A549 (cell line): ENCODE measurements at regions not wholly inside any gene's neighbourhood (a gene's known extent, or its start where the extent isn't known, plus 50 kb on each side); places are given as distances from the start of the nearest gene placed in this dataset.

Source experiments
- ATAC-seq, 2 experiments: fragments of 200-7000 bp in 1 of 2; fragments of >200 bp in 1 of 2; cut with Nextera tagmentation in 1 of 2; cut with Tn5 transposase in 1 of 2; 3 replicates each; pipeline versions ENCODE4 v1.8.0 to v1.9.1; 2018 to 2020; ENCODE audit warnings: mild to moderate bottlenecking in 1 of 2, moderate library complexity in 1 of 2
- CTCF ChIA-PET: fragments of 300-600 bp; sonication (Branson Sonifier 250); formaldehyde crosslinking; extraction: SDS; loops from one replicate; lab custom pipeline; 2021; ENCODE audit warnings: antibody characterized with exemption, inconsistent platforms; lab: Yijun Ruan, JAX
- POLR2A ChIA-PET: fragments of 350-600 bp; formaldehyde crosslinking; extraction: SDS; loops from one replicate; lab custom pipeline; 2021; ENCODE audit warnings: antibody characterized with exemption, inconsistent platforms; lab: Yijun Ruan, JAX
- DNase-seq, 2 experiments: peaks; one replicate each; pipeline versions ENCODE4 v3.0.0 to v3.0.0-alpha.2; 2011 to 2016; ENCODE audit warnings: low read depth in 1 of 2, low spot score in 1 of 2
- FAIRE-seq: peaks from 2 replicates; lab custom pipeline; 2011; peaks lifted over from hg19 to GRCh38; lab: Jason Lieb, UNC
- H3K27ac ChIP-seq, 2 experiments: fragments of >200 bp; sonication (Bioruptor Twin); formaldehyde crosslinking; 3 replicates each; pipeline ENCODE4 v1.5.1; 2016 to 2017
- H3K4me1 ChIP-seq: fragments of >200 bp; sonication (Bioruptor Twin); formaldehyde crosslinking; 3 replicates; pipeline ENCODE4 v1.6.1; 2016
- H3K4me2 ChIP-seq: fragments of >200 bp; sonication (Bioruptor Twin); formaldehyde crosslinking; 3 replicates; pipeline ENCODE4 v1.6.1; 2016
- H3K4me3 ChIP-seq: fragments of >200 bp; sonication (Bioruptor Twin); formaldehyde crosslinking; 3 replicates; pipeline ENCODE4 v1.5.1; 2016
- H3K9me3 ChIP-seq: fragments of >200 bp; sonication (Bioruptor Twin); formaldehyde crosslinking; 3 replicates; pipeline ENCODE4 v1.6.1; 2016
- BHLHE40 ChIP-seq: IDR thresholded peaks from 2 replicates; pipeline ENCODE4 v1.6.1; 2012; ENCODE audit warnings: low read depth, low read length, inconsistent platforms
- CBX2 ChIP-seq: fragments of 200-600 bp; sonication (generic); IDR thresholded peaks from 2 replicates; pipeline ENCODE4 v1.6.1; 2016; ENCODE audit warnings: low read depth, mild to moderate bottlenecking, borderline replicate concordance
- CBX8 ChIP-seq: fragments of 200-600 bp; sonication (generic); IDR thresholded peaks from 2 replicates; pipeline ENCODE4 v1.6.1; 2016
- CEBPB ChIP-seq, 2 experiments: fragments of >200 bp in 1 of 2; sonication (Bioruptor Twin) in 1 of 2; formaldehyde crosslinking in 1 of 2; IDR thresholded peaks; 2 replicates each; pipeline ENCODE4 v1.6.1; 2012 to 2016
- CHD2 ChIP-seq: fragments of 150-350 bp; IDR thresholded peaks from 2 replicates; pipeline ENCODE4 v1.6.1; 2014; ENCODE audit warnings: low read length; ENCODE audit not compliant: partially characterized antibody
- CHD4 ChIP-seq: fragments of 200-600 bp; sonication (generic); IDR thresholded peaks from 2 replicates; pipeline ENCODE4 v1.6.1; 2016; ENCODE audit warnings: antibody characterized with exemption, mild to moderate bottlenecking, borderline replicate concordance
- E2F6 ChIP-seq: IDR thresholded peaks from 2 replicates; pipeline ENCODE4 v1.6.1; 2012; ENCODE audit warnings: low read depth, borderline replicate concordance
- EP300 ChIP-seq, 2 experiments: fragments of >200 bp; sonication (Bioruptor Twin); formaldehyde crosslinking; IDR thresholded peaks; 2 replicates in 1 of 2; 3 replicates in 1 of 2; pipeline ENCODE4 v1.6.1; 2016 to 2017
- ESRRA ChIP-seq: fragments of 150-350 bp; IDR thresholded peaks from 2 replicates; pipeline ENCODE4 v1.6.1; 2014; ENCODE audit warnings: mild to moderate bottlenecking, low read length, borderline replicate concordance
- FOXS1 ChIP-seq: fragments of 250-450 bp; sonication (Bioruptor Pico); IDR thresholded peaks from 2 replicates; pipeline ENCODE4 v1.5.0; 2020; ENCODE audit warnings: mild to moderate bottlenecking, moderate library complexity
- GATA3 ChIP-seq: IDR thresholded peaks from 2 replicates; pipeline ENCODE4 v1.6.1; 2012; ENCODE audit warnings: borderline replicate concordance
- HOXB13 ChIP-seq: fragments of 250-450 bp; sonication (Bioruptor Pico); IDR thresholded peaks from 2 replicates; pipeline ENCODE4 v1.5.0; 2020; ENCODE audit warnings: low read depth, mild to moderate bottlenecking, moderate library complexity
- KDM5A ChIP-seq: fragments of 200-600 bp; sonication (generic); IDR thresholded peaks from 2 replicates; pipeline ENCODE4 v1.6.1; 2016; ENCODE audit warnings: antibody characterized with exemption, mild to moderate bottlenecking
- MAFK ChIP-seq: fragments of 450-650 bp; IDR thresholded peaks from 2 replicates; pipeline ENCODE4 v1.6.1; 2014; ENCODE audit not compliant: partially characterized antibody
- MAZ ChIP-seq: fragments of 150-350 bp; IDR thresholded peaks from 2 replicates; pipeline ENCODE4 v1.6.1; 2014; ENCODE audit warnings: antibody characterized with exemption, low read depth, low read length, borderline replicate concordance
- NPAS2 ChIP-seq: fragments of 250-450 bp; sonication (Bioruptor Pico); IDR thresholded peaks from 2 replicates; pipeline ENCODE4 v1.8.0; 2022; ENCODE audit warnings: mild to moderate bottlenecking, moderate library complexity, borderline replicate concordance
- NR3C1 ChIP-seq: fragments of >200 bp; sonication (Bioruptor Twin); formaldehyde crosslinking; IDR thresholded peaks from 3 replicates; pipeline ENCODE4 v1.6.1; 2017
- PHF8 ChIP-seq: fragments of 200-600 bp; sonication (generic); IDR thresholded peaks from 2 replicates; pipeline ENCODE4 v1.6.1; 2016; ENCODE audit warnings: low read depth, mild to moderate bottlenecking, antibody characterized with exemption, moderate library complexity, borderline replicate concordance
- RAD21 ChIP-seq, 2 experiments: fragments of >200 bp in 1 of 2; sonication (Bioruptor Twin) in 1 of 2; formaldehyde crosslinking in 1 of 2; IDR thresholded peaks in 1 of 2; conservative IDR thresholded peaks in 1 of 2; 2 replicates in 1 of 2; 3 replicates in 1 of 2; pipeline ENCODE4 v1.6.1; 2012 to 2018; ENCODE audit warnings: inconsistent platforms in 1 of 2
- RARB ChIP-seq: fragments of 250-450 bp; sonication (Bioruptor Pico); IDR thresholded peaks from 2 replicates; pipeline ENCODE4 v1.8.0; 2021; ENCODE audit warnings: mild to moderate bottlenecking, moderate library complexity
- RCOR1 ChIP-seq: fragments of 150-350 bp; IDR thresholded peaks from 2 replicates; pipeline ENCODE4 v1.6.1; 2014; ENCODE audit warnings: antibody characterized with exemption, low read length, low read depth
- ZC3H11A ChIP-seq: fragments of 450-650 bp; IDR thresholded peaks from 2 replicates; pipeline ENCODE4 v1.6.1; 2014; ENCODE audit warnings: antibody characterized with exemption, mild to moderate bottlenecking
- WGBS: methylation state at CpG from one replicate; pipeline ENCODE4 v1.1.6; 2017; ENCODE audit errors: missing lambda C conversion rate; 5-methylcytosine and 5-hydroxymethylcytosine counted together
- TF ChIP-seq, protein P1 (sequence below): IDR thresholded peaks from 2 replicates; pipeline ENCODE4 v1.6.1; 2012
- TF ChIP-seq, protein P2 (sequence below): fragments of >200 bp; sonication (Bioruptor Twin); formaldehyde crosslinking; IDR thresholded peaks from 3 replicates; pipeline ENCODE4 v1.5.1; 2016

- H3K27ac ChIP-seq: no peak overlapping the region
- no peaks in the 10 kb centered on the region for H3K9me3 ChIP-seq
- ChIA-PET POLR2A (no interaction called here), CTCF (interaction anchor here (0.9 kb wide), 1 partner anchor 153 kb away, joined by 3 read pairs; no protein-coding TSS in a partner anchor)
- ATAC-seq: no peak
- H3K4me3 ChIP-seq: no peak overlapping the region
- H3K4me1 ChIP-seq: no peaks in the 10 kb centered on the region
- no peak for FAIRE-seq
- no peak for DNase-seq
- H3K4me2 ChIP-seq: no peak overlapping the region
- no peak for TF ChIP-seq ZC3H11A
- TF ChIP-seq CBX8: no peak
- no peak for TF ChIP-seq RARB (CRISPR knock-in tag)
- no peak for TF ChIP-seq KDM5A
- no peak for TF ChIP-seq NPAS2 (CRISPR knock-in tag)
- TF ChIP-seq RAD21 (conservative IDR thresholded peaks at IDR 0.05 in 1 of 2, IDR thresholded peaks at IDR 0.05 in 1 of 2): no peak
- no peak for TF ChIP-seq GATA3
- TF ChIP-seq MAZ: no peak
- no peak for TF ChIP-seq CHD2
- TF ChIP-seq CEBPB (IDR thresholded peaks at IDR 0.05): no peak
- no peak for TF ChIP-seq PHF8
- no peak for TF ChIP-seq MAFK
- TF ChIP-seq, protein P1, sequence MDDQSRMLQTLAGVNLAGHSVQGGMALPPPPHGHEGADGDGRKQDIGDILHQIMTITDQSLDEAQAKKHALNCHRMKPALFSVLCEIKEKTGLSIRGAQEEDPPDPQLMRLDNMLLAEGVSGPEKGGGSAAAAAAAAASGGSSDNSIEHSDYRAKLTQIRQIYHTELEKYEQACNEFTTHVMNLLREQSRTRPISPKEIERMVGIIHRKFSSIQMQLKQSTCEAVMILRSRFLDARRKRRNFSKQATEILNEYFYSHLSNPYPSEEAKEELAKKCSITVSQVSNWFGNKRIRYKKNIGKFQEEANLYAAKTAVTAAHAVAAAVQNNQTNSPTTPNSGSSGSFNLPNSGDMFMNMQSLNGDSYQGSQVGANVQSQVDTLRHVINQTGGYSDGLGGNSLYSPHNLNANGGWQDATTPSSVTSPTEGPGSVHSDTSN: no peak
- no peak for TF ChIP-seq NR3C1
- TF ChIP-seq EP300 (IDR thresholded peaks at IDR 0.05): no peak
- no peak for TF ChIP-seq RCOR1
- TF ChIP-seq, protein P2, sequence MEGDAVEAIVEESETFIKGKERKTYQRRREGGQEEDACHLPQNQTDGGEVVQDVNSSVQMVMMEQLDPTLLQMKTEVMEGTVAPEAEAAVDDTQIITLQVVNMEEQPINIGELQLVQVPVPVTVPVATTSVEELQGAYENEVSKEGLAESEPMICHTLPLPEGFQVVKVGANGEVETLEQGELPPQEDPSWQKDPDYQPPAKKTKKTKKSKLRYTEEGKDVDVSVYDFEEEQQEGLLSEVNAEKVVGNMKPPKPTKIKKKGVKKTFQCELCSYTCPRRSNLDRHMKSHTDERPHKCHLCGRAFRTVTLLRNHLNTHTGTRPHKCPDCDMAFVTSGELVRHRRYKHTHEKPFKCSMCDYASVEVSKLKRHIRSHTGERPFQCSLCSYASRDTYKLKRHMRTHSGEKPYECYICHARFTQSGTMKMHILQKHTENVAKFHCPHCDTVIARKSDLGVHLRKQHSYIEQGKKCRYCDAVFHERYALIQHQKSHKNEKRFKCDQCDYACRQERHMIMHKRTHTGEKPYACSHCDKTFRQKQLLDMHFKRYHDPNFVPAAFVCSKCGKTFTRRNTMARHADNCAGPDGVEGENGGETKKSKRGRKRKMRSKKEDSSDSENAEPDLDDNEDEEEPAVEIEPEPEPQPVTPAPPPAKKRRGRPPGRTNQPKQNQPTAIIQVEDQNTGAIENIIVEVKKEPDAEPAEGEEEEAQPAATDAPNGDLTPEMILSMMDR: no peak
- TF ChIP-seq BHLHE40: no peak
- no peak for TF ChIP-seq HOXB13
Measured at GRCh38 chr4:128727658-128728057, 81.8 kb upstream of the JADE1 start.

GRCh38 chr4:128725405-128726055, 84.0 kb upstream of the JADE1 start:
- no peak overlapping the region for H3K4me2 ChIP-seq
- CTCF ChIA-PET: interaction anchor here (0.7 kb wide), 2 partner anchors 174 to 272 kb away, joined by 3 read pairs; no protein-coding TSS in a partner anchor
- H3K9me3 ChIP-seq: no peaks in the 10 kb centered on the region
- no peaks in the 10 kb centered on the region for H3K4me1 ChIP-seq
- DNase-seq: no peak
- no peak; a peak in 1 of 6 replicates for ATAC-seq
- no peak for FAIRE-seq
- TF ChIP-seq CBX2 (no peak), HOXB13 (no peak), FOXS1 (CRISPR knock-in tag) (no peak), ESRRA (no peak), RARB (CRISPR knock-in tag) (no peak), E2F6 (no peak), CHD4 (no peak)
- TF ChIP-seq, all 56 proteins: peak for 0
- Histone ChIP-seq H3K27ac (peak overlapping the region in 1 of 2 experiments; percentile 45; a peak in 1 of 6 replicates), H3K4me3 (no peak overlapping the region)
- WGBS: 27% methylated on average over 3 of the region's 3 CpGs
- POLR2A ChIA-PET: no interaction called here
